VCaP (cell line): ENCODE measurements at regions not wholly inside any gene's neighbourhood (a gene's known extent, or its start where the extent isn't known, plus 50 kb on each side); places are given as distances from the start of the nearest gene placed in this dataset.

Experiments
- H3K27ac ChIP-seq: fragments of 450-650 bp; 2 replicates; pipeline ENCODE4 v1.5.1; 2017
- CTCF ChIP-seq: fragments of 450-650 bp; conservative IDR thresholded peaks from 2 replicates; pipeline ENCODE4 v1.5.1; 2017; ENCODE audit warnings: mild to moderate bottlenecking, moderate library complexity

GRCh38 chr7:33776788-33777187 is 128.6 kb upstream of the BMPER start:
- TF ChIP-seq CTCF: no peak
- no peak overlapping the region for H3K27ac ChIP-seq

DNA sequence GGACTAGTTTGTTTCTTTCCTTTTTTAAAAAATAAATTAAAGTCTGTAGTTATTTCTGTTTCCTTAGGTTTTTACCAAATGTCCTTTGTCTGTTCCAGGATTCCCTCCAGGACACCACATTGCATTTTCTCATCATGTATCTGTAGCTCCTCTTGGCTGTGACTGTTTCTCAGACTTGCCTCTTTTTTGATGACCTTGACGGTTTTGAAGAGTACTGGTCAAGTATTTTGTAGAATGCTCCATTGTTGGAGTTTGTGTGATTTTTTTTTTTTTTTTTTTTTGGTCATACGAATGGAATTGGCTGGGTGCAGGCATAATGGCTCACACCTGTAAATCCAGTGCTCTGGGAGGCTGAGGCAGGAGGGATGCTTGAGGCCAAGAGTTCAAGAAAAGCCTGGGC is 127.1 kb upstream of the BMPER start:
- H3K27ac ChIP-seq: no peak overlapping the region
- TF ChIP-seq CTCF: no peak

DNA sequence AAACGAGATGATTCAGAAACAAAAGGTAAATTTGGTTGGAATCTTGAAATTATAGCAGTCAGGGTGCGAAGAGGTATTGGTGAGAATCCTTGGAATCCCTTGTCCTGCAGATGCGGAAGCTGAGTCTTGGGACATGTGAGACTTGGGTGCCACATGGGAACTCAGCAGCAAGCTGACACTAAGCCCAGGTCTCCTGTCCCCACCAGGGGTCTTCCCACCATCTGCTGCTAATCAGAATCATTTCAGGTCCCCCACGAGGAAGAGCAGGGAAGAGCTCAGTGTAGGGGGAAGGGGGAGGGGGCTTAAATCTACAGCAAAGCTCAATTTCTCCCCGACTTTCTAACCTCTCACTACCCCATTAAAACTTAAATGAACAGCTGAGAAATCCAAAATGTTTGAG is 126.1 kb upstream of the BMPER start:
- TF ChIP-seq CTCF: no peak
- no peak overlapping the region for H3K27ac ChIP-seq

- TF ChIP-seq CTCF: no peak
- H3K27ac ChIP-seq: no peak overlapping the region
Measured at GRCh38 chr7:33781167-33781566, 124.2 kb upstream of the BMPER start.

DNA sequence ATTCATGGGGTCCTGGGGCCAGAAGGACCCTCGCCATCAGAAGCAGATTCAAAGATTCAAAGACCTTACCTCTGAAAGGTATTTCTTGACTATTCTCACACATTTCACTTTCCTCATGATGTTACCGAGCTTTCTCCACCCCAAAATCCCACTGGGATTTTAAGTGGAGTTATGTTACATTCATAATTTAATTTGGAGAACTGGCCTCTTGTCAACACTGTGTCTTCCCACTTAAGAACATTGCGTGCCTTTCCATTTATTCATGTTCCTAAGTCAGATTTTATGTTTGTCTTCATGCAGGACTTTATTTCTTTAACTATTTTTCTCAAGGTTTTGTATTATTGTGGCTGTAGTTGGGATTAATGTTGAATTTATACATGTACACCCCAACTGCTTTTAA is 123.5 kb upstream of the BMPER start:
- no peak for TF ChIP-seq CTCF
- H3K27ac ChIP-seq: no peak overlapping the region

DNA sequence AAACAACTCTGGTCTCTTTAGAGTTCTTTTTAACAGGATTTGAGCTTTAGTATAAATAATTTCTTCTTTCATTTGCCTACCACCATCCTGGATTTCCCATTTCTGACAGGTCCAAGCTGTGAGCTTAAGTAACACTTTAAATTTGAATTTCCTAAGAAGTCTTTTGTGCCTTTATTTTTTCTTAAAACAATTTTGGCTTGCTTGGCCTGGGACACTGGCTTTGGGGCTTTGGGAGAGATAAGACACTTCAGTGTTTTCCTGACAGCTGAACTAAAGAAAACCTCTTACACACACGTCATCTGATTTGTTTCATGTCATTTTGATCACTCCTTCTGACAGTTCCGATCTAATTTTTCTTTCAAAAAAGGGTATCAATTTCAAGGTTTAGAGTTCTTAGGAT is 121.3 kb upstream of the BMPER start:
- no peak for TF ChIP-seq CTCF
- H3K27ac ChIP-seq: no peak overlapping the region

DNA sequence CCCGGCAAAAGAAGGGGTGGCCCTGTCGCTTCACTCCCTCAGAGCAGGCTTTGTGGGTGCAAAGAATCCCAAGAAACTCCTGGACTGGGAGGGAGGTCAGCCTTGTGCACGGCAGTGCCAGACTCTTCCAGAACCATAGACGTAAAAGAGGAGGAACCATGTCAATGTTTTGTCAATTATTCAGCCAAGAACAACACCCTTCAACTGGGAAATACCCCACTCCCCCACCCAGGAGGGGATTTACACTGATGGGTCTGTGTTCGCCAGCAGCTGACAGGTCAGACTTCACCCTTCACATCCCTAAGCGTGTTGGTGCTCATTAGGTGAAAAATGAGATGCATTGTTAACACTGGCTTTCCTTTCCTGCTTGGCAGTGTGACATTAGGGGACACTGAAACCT is 116.8 kb upstream of the BMPER start:
- TF ChIP-seq CTCF: no peak
- H3K27ac ChIP-seq: no peak overlapping the region
